H1 (cell line): ENCODE measurements at regions not wholly inside any gene's neighbourhood (a gene's known extent, or its start where the extent isn't known, plus 50 kb on each side); places are given as distances from the start of the nearest gene placed in this dataset.

ENCODE experiments used
- CTCF ChIA-PET: fragments of 300-600 bp; sonication (Branson Sonifier 250); formaldehyde crosslinking; loops from one replicate; lab custom pipeline; 2021; ENCODE audit not compliant: partially characterized antibody; lab: Charles Lee
- POLR2A ChIA-PET: fragments of 300-600 bp; sonication (Branson Sonifier 250); formaldehyde crosslinking; loops from one replicate; lab custom pipeline; 2021; ENCODE audit warnings: inconsistent platforms; ENCODE audit not compliant: partially characterized antibody; lab: Charles Lee
- DNase-seq, 2 experiments: peaks; one replicate each; pipeline versions ENCODE4 v3.0.0 to v3.0.0-alpha.2; 2010 to 2022; ENCODE audit warnings: low spot score in 2 of 2, low read depth in 1 of 2, mixed read lengths in 1 of 2
- FAIRE-seq: peaks from 2 replicates; lab custom pipeline; 2011; peaks lifted over from hg19 to GRCh38; lab: Jason Lieb, UNC
- H2AFZ ChIP-seq: 2 replicates; pipeline ENCODE4 v1.8.1; 2012; ENCODE audit warnings: low read length, inconsistent platforms
- H2AK5ac ChIP-seq: 2 replicates; pipeline ENCODE4 v1.6.1; 2013; ENCODE audit warnings: low read depth, low read length
- H2BK120ac ChIP-seq: replicated peaks from 2 replicates; pipeline ENCODE3; 2013; ENCODE audit warnings: low read depth, low read length, inconsistent platforms
- H2BK12ac ChIP-seq: 2 replicates; pipeline ENCODE4 v1.6.1; 2013; ENCODE audit warnings: low read depth, low read length
- H2BK15ac ChIP-seq: 2 replicates; pipeline ENCODE4 v1.6.1; 2013; ENCODE audit warnings: low read length
- H2BK20ac ChIP-seq: 2 replicates; pipeline ENCODE4 v1.6.1; 2013; ENCODE audit warnings: low read length
- H2BK5ac ChIP-seq: 2 replicates; pipeline ENCODE4 v1.6.1; 2013; ENCODE audit warnings: low read depth, low read length
- H3K14ac ChIP-seq: 2 replicates; pipeline ENCODE4 v1.6.1; 2013; ENCODE audit warnings: inconsistent platforms; ENCODE audit not compliant: insufficient read length
- H3K18ac ChIP-seq: 2 replicates; pipeline ENCODE4 v1.6.1; 2013; ENCODE audit warnings: low read length; ENCODE audit errors: extremely low read depth
- H3K23ac ChIP-seq: 2 replicates; pipeline ENCODE4 v1.6.1; 2013; ENCODE audit warnings: inconsistent platforms; ENCODE audit not compliant: insufficient read length
- H3K23me2 ChIP-seq: 2 replicates; pipeline ENCODE4 v1.6.1; 2013; ENCODE audit warnings: low read depth, low read length
- H3K27ac ChIP-seq: 2 replicates; pipeline ENCODE4 v1.6.1; 2011; ENCODE audit warnings: low read depth, low read length, inconsistent platforms
- H3K27me3 ChIP-seq, 4 experiments: replicated peaks in 1 of 4; 1 replicate in 1 of 4; 2 replicates in 3 of 4; pipeline versions ENCODE4 v1.6.1 to v1.8.1; 2011 to 2013; ENCODE audit warnings: low read length in 3 of 4, mild to moderate bottlenecking in 3 of 4, inconsistent platforms in 2 of 4, mixed read lengths in 2 of 4, moderate library complexity in 1 of 4; ENCODE audit not compliant: control insufficient read depth in 3 of 4, insufficient read depth in 3 of 4; ENCODE audit errors: extremely low read depth in 1 of 4
- H3K36me3 ChIP-seq, 4 experiments: 2 replicates each; pipeline versions ENCODE4 v1.6.1 to v1.8.1; 2011 to 2013; ENCODE audit warnings: mild to moderate bottlenecking in 4 of 4, low read length in 3 of 4, moderate library complexity in 2 of 4, control low read depth in 1 of 4, inconsistent platforms in 1 of 4; ENCODE audit not compliant: insufficient read depth in 4 of 4, control insufficient read depth in 2 of 4
- H3K4ac ChIP-seq: replicated peaks from 2 replicates; pipeline ENCODE3; 2013; ENCODE audit warnings: low read length, low read depth, mixed read lengths, inconsistent platforms; ENCODE audit not compliant: insufficient read length
- H3K4me1 ChIP-seq, 4 experiments: replicated peaks in 1 of 4; 1 replicate in 1 of 4; 2 replicates in 3 of 4; pipeline versions ENCODE4 v1.6.1 to v1.8.1; 2011 to 2013; ENCODE audit warnings: low read length in 3 of 4, inconsistent platforms in 2 of 4, mixed read lengths in 1 of 4; ENCODE audit not compliant: insufficient read depth in 4 of 4, control insufficient read depth in 3 of 4
- H3K4me2 ChIP-seq, 2 experiments: 2 replicates each; pipeline versions ENCODE4 v1.6.1 to v1.8.1; 2011 to 2013; ENCODE audit warnings: low read depth in 2 of 2, low read length in 2 of 2, control low read depth in 1 of 2, inconsistent platforms in 1 of 2, mild to moderate bottlenecking in 1 of 2; ENCODE audit not compliant: insufficient read depth in 1 of 2
- H3K4me3 ChIP-seq, 4 experiments: fragments of 200-600, 300-600 bp in 1 of 4; sonication (generic), shearing (Covaris generic), sonication (Bioruptor Twin) in 1 of 4; 2 replicates each; pipeline versions ENCODE4 v1.5.1 to v1.8.1; 2011 to 2016; ENCODE audit warnings: low read length in 4 of 4, low read depth in 3 of 4, control low read depth in 2 of 4, inconsistent platforms in 2 of 4, mild to moderate bottlenecking in 2 of 4, mixed read lengths in 1 of 4, moderate library complexity in 1 of 4; ENCODE audit not compliant: insufficient read depth in 2 of 4; ENCODE audit errors: extremely low read depth in 1 of 4
- H3K56ac ChIP-seq: replicated peaks from 2 replicates; pipeline ENCODE3; 2013; ENCODE audit warnings: low read depth, mild to moderate bottlenecking, mixed read lengths, low read length, inconsistent platforms; ENCODE audit not compliant: insufficient read length
- H3K79me1 ChIP-seq: 2 replicates; pipeline ENCODE4 v1.6.1; 2013; ENCODE audit warnings: low read depth, low read length, control low read depth
- H3K79me2 ChIP-seq, 2 experiments: 2 replicates each; pipeline versions ENCODE4 v1.6.1 to v1.8.1; 2012 to 2013; ENCODE audit warnings: low read length in 2 of 2, mild to moderate bottlenecking in 2 of 2, inconsistent platforms in 1 of 2; ENCODE audit not compliant: insufficient read depth in 2 of 2, control insufficient read depth in 1 of 2
- H3K9ac ChIP-seq, 4 experiments: replicated peaks in 1 of 4; 1 replicate in 1 of 4; 2 replicates in 3 of 4; pipeline versions ENCODE4 v1.6.1 to v1.8.1; 2011 to 2013; ENCODE audit warnings: low read depth in 3 of 4, low read length in 3 of 4, control low read depth in 2 of 4, mild to moderate bottlenecking in 2 of 4, moderate library complexity in 2 of 4, inconsistent platforms in 1 of 4; ENCODE audit errors: extremely low read depth in 1 of 4
- H3K9me3 ChIP-seq, 2 experiments: 2 replicates each; pipeline versions ENCODE4 v1.6.1 to v1.8.1; 2012 to 2013; ENCODE audit warnings: mild to moderate bottlenecking in 2 of 2, moderate library complexity in 2 of 2, control low read depth in 1 of 2, inconsistent platforms in 1 of 2, low read depth in 1 of 2, low read length in 1 of 2, mixed read lengths in 1 of 2; ENCODE audit not compliant: insufficient read depth in 2 of 2
- H4K20me1 ChIP-seq, 2 experiments: replicated peaks in 1 of 2; 2 replicates each; pipeline versions ENCODE3 to v1.8.1; 2011 to 2013; ENCODE audit warnings: inconsistent platforms in 2 of 2, low read length in 2 of 2, mild to moderate bottlenecking in 1 of 2; ENCODE audit not compliant: insufficient read depth in 2 of 2, control insufficient read depth in 1 of 2
- H4K5ac ChIP-seq: 2 replicates; pipeline ENCODE4 v1.6.1; 2013; ENCODE audit warnings: low read length, low read depth, mixed read lengths, inconsistent platforms; ENCODE audit not compliant: insufficient read length
- H4K8ac ChIP-seq: 2 replicates; pipeline ENCODE4 v1.8.0; 2013; ENCODE audit warnings: mild to moderate bottlenecking, moderate library complexity, low read length, inconsistent platforms; ENCODE audit not compliant: insufficient read depth; ENCODE audit errors: extremely low read depth
- H4K91ac ChIP-seq: replicated peaks from 2 replicates; pipeline ENCODE3; 2013; ENCODE audit warnings: low read length, mixed read lengths, inconsistent platforms; ENCODE audit not compliant: insufficient read length
- BACH1 ChIP-seq: IDR thresholded peaks from 2 replicates; pipeline ENCODE4 v1.6.1; 2012; ENCODE audit warnings: low read length, improper control_type of control experiment
- BCL11A ChIP-seq, 2 experiments: IDR thresholded peaks; one replicate each; pipeline ENCODE4 v1.6.1; 2011; ENCODE audit warnings: low read depth in 2 of 2, low read length in 2 of 2, mild to moderate bottlenecking in 2 of 2
- CEBPB ChIP-seq: IDR thresholded peaks from 2 replicates; pipeline ENCODE4 v1.6.1; 2012; ENCODE audit warnings: low read depth, low read length
- CHD1 ChIP-seq: IDR thresholded peaks from 2 replicates; pipeline ENCODE4 v1.6.1; 2012; ENCODE audit warnings: low read depth, low read length, improper control_type of control experiment
- EGR1 ChIP-seq: IDR thresholded peaks from 2 replicates; pipeline ENCODE4 v1.6.1; 2011; ENCODE audit warnings: low read depth, low read length, borderline replicate concordance
- FOSL1 ChIP-seq: IDR thresholded peaks from 2 replicates; pipeline ENCODE4 v1.6.1; 2011; ENCODE audit warnings: mild to moderate bottlenecking, low read depth, low read length, moderate library complexity; ENCODE audit not compliant: insufficient read depth
- KDM1A ChIP-seq: fragments of 200-600, 300-600 bp; sonication (generic); IDR thresholded peaks from 2 replicates; pipeline ENCODE4 v1.7.1; 2016; ENCODE audit warnings: mild to moderate bottlenecking, low read length, borderline replicate concordance
- KDM4A ChIP-seq: IDR thresholded peaks from one replicate; pipeline ENCODE4 v1.7.1; 2012; ENCODE audit warnings: low read depth, mild to moderate bottlenecking, moderate library complexity, low read length, inconsistent platforms; ENCODE audit not compliant: severe bottlenecking
- KDM5A ChIP-seq: fragments of 200-600 bp; IDR thresholded peaks from 2 replicates; pipeline ENCODE4 v1.7.1; 2012; ENCODE audit warnings: mild to moderate bottlenecking, low read length, inconsistent platforms, mixed read lengths
- NRF1 ChIP-seq: IDR thresholded peaks from 2 replicates; pipeline ENCODE4 v1.6.1; 2011; ENCODE audit warnings: mild to moderate bottlenecking, low read depth, low read length, improper control_type of control experiment
- POLR2A ChIP-seq, 2 experiments: IDR thresholded peaks; 1 replicate in 1 of 2; 2 replicates in 1 of 2; pipeline ENCODE4 v1.6.1; 2011; ENCODE audit warnings: low read depth in 2 of 2, low read length in 2 of 2, mild to moderate bottlenecking in 2 of 2; ENCODE audit errors: control extremely low read depth in 1 of 2
- SP2 ChIP-seq: IDR thresholded peaks from 2 replicates; pipeline ENCODE4 v1.6.1; 2012; ENCODE audit warnings: mild to moderate bottlenecking, low read length, inconsistent platforms
- TAF1 ChIP-seq: IDR thresholded peaks from 2 replicates; pipeline ENCODE4 v1.6.1; 2011; ENCODE audit warnings: mild to moderate bottlenecking, low read depth, low read length
- TBP ChIP-seq: IDR thresholded peaks from 2 replicates; pipeline ENCODE4 v1.6.1; 2011; ENCODE audit warnings: low read depth, low read length, improper control_type of control experiment
- ZNF274 ChIP-seq: IDR thresholded peaks from 2 replicates; pipeline ENCODE4 v1.7.0; 2012; ENCODE audit warnings: low read length, borderline replicate concordance; ENCODE audit errors: extremely low read depth
- WGBS, 2 experiments: shearing (Covaris generic) in 1 of 2; methylation state at CpG; one replicate each; pipeline versions ENCODE4 v1.1.6 to v1.1.7; 2013 to 2015; ENCODE audit warnings: low lambda C conversion rate in 2 of 2, mixed read lengths in 2 of 2, inconsistent platforms in 1 of 2, low coverage in 1 of 2, missing lambda C conversion rate in 1 of 2; ENCODE audit not compliant: insufficient replicate concordance in 2 of 2, insufficient coverage in 1 of 2, insufficient read length in 1 of 2; ENCODE audit errors: extremely low coverage in 1 of 2, missing lambda C conversion rate in 1 of 2; 5-methylcytosine and 5-hydroxymethylcytosine counted together

- H4K5ac ChIP-seq, result no peak overlapping the region
- WGBS, 2 experiments, result 98% methylated on average over 5 of the region's 5 CpGs; no CpG with 5 or more reads in 1 of the 2 experiments
- TF ChIP-seq BCL11A (IDR thresholded peaks at IDR 0.05; ENCODE audit: low read depth in 2 of 2, low read length in 2 of 2), result no peak
- TF ChIP-seq FOSL1, result no peak
- no peak for TF ChIP-seq BACH1
- TF ChIP-seq EGR1, result no peak
- no peak for TF ChIP-seq CHD1
- TF ChIP-seq NRF1, result no peak
- no peak for TF ChIP-seq KDM5A
- TF ChIP-seq KDM4A, result no peak
- TF ChIP-seq POLR2A (IDR thresholded peaks at IDR 0.05; ENCODE audit: control extremely low read depth in 1 of 2, low read depth in 2 of 2, low read length in 2 of 2), result no peak
- TF ChIP-seq ZNF274, result no peak
- no peak for TF ChIP-seq TAF1
- no peak for TF ChIP-seq TBP
- no peak for TF ChIP-seq KDM1A
- no peak for TF ChIP-seq SP2
- TF ChIP-seq CEBPB, result no peak
Observed at GRCh38 chr2:107688135-107688534, 138.6 kb upstream of the RGPD4 start.

More at GRCh38 chr2:107688135-107688534, 138.6 kb upstream of the RGPD4 start:
- Histone ChIP-seq H3K14ac (no peak overlapping the region), H3K79me1 (no peaks in the 10 kb centered on the region), H3K27ac (no peak overlapping the region), H3K23me2 (no peaks in the 10 kb centered on the region), H3K36me3 (no peaks in the 10 kb centered on the region), H3K4me3 (no peak overlapping the region), H3K4me1 (peaks cover 0 to 7% (median 3%) of the 10 kb centered on the region in 4 experiments; a peak in 1 of 7 replicates), H3K9me3 (no peaks in the 10 kb centered on the region), H2BK20ac (no peak overlapping the region), H3K56ac (no peak overlapping the region), H2BK120ac (no peak overlapping the region), H3K79me2 (no peaks in the 10 kb centered on the region), H3K18ac (no peak overlapping the region), H4K20me1 (no peaks in the 10 kb centered on the region), H3K9ac (no peak overlapping the region), H3K4me2 (no peak overlapping the region), H2AK5ac (no peak overlapping the region), H2AFZ (no peak overlapping the region), H3K27me3 (no peaks in the 10 kb centered on the region), H2BK15ac (no peak overlapping the region), H4K91ac (no peak overlapping the region), H3K4ac (no peak overlapping the region), H2BK5ac (no peak overlapping the region), H3K23ac (no peak overlapping the region), H4K8ac (no peak overlapping the region), H2BK12ac (no peak overlapping the region)
- ChIA-PET POLR2A (no interaction called here), CTCF (interaction anchor here (1.0 kb wide), 1 partner anchor 39 kb away, joined by 3 read pairs; no protein-coding TSS in a partner anchor)
- FAIRE-seq (no peak), DNase-seq (no peak)
